Psoas muscle (tissue), 7 donors: ENCODE measurements at regions not wholly inside any gene's neighbourhood (a gene's known extent, or its start where the extent isn't known, plus 50 kb on each side); places are given as distances from the start of the nearest gene placed in this dataset.
"Not testable (repeated sequence)": the region's sequence is repeated elsewhere in the genome, so short reads cannot be mapped to it uniquely, and the experiment has no call there.

Experiments
- ATAC-seq, 4 donors: fragments of 200-7000 bp; cut with Tn5 transposase; one replicate each; pipeline ENCODE4 v1.9.1; 2020; ENCODE audit warnings: moderate library complexity in 3 of 4, mild to moderate bottlenecking in 2 of 4
- DNase-seq, 2 donors: peaks; one replicate each; pipeline ENCODE4 v3.0.0-alpha.2; 2020
- H3K27ac ChIP-seq: fragments of 200-600 bp; one replicate; pipeline ENCODE4 v1.8.0; 2022
- H3K27me3 ChIP-seq, 3 donors: fragments of 200-600 bp in 1 of 3; one replicate each; pipeline versions ENCODE4 v1.6.1 to v1.8.0; 2013 to 2022; ENCODE audit warnings: low read length in 2 of 3, mild to moderate bottlenecking in 2 of 3, moderate library complexity in 1 of 3; ENCODE audit not compliant: insufficient read depth in 3 of 3
- H3K36me3 ChIP-seq, 2 donors: fragments of 200-600 bp in 1 of 2; one replicate each; pipeline versions ENCODE4 v1.6.1 to v1.8.0; 2013 to 2022; ENCODE audit warnings: low read depth in 1 of 2, mild to moderate bottlenecking in 1 of 2, moderate library complexity in 1 of 2; ENCODE audit not compliant: insufficient read depth in 1 of 2
- H3K4me1 ChIP-seq: fragments of 200-600 bp; one replicate; pipeline ENCODE4 v1.8.0; 2022
- H3K4me3 ChIP-seq: fragments of 200-600 bp; one replicate; pipeline ENCODE4 v1.8.0; 2022; ENCODE audit warnings: mild to moderate bottlenecking
- H3K9me3 ChIP-seq: fragments of 200-600 bp; one replicate; pipeline ENCODE4 v1.8.0; 2022
- WGBS, 3 donors: extraction: QIAGEN DNeasy Blood & Tissue Kit; methylation state at CpG; one replicate each; pipeline versions ENCODE4 v1.1.6 to v1.1.7; 2013; 5-methylcytosine and 5-hydroxymethylcytosine counted together
- intact Hi-C, 2 donors: fragments of 100-400 bp; cut with DNase I; formaldehyde crosslinking; loops; one replicate each; pipeline versions ENCODE4 v1.11.0 to v1.14.2; 2022
- TF ChIP-seq, protein P1 (sequence below): fragments of 200-600 bp; IDR thresholded peaks from one replicate; pipeline ENCODE4 v1.8.0; 2022; ENCODE audit warnings: antibody characterized with exemption
- donor health status: healthy with polysubstance abuse.
- donor health status: DM: no; HTN: no; CAD: no; lungs with moderate emphysema.
- donor health status: Bipolar disorder and iron deficiency.
- donor health status: healthy.
- donor health status: DM: yes; HTN: yes; CAD: no.
- donor health status: DM: no; HTN: no; CAD: no.
- donor health status: DM: yes; HTN: yes; CAD: no.

DNA sequence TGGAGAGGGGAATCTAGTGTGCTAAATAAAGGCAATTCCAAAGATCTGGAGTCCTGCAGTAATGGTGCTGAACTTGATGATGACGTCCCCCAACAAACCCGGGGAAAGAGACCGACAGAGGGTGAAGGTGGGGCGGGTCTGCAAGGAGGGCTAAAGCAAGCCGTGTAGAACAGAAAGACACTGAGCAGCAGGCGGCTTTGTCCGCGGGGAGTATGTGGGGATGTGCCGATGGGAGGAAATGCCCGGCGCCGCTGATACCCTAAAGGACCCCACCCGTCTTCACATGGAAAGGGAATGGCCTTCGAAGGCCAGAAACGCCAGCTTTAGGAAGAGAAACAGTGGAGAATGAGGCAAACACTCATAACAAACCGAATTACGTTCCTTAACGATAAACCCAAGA is 528.9 kb downstream of the ZNF674 start:
- 72 to 95% (median 94%) methylated on average over 16 to 18 of the region's 18 CpGs for WGBS, 3 donors
- no peaks in the 10 kb centered on the region for H3K36me3 ChIP-seq
- H3K4me3 ChIP-seq, result no peak overlapping the region
- H3K4me1 ChIP-seq, result no peaks in the 10 kb centered on the region
- TF ChIP-seq, protein P1, sequence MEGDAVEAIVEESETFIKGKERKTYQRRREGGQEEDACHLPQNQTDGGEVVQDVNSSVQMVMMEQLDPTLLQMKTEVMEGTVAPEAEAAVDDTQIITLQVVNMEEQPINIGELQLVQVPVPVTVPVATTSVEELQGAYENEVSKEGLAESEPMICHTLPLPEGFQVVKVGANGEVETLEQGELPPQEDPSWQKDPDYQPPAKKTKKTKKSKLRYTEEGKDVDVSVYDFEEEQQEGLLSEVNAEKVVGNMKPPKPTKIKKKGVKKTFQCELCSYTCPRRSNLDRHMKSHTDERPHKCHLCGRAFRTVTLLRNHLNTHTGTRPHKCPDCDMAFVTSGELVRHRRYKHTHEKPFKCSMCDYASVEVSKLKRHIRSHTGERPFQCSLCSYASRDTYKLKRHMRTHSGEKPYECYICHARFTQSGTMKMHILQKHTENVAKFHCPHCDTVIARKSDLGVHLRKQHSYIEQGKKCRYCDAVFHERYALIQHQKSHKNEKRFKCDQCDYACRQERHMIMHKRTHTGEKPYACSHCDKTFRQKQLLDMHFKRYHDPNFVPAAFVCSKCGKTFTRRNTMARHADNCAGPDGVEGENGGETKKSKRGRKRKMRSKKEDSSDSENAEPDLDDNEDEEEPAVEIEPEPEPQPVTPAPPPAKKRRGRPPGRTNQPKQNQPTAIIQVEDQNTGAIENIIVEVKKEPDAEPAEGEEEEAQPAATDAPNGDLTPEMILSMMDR, result no peak
- DNase-seq (no peak), ATAC-seq (no peak)
- H3K27me3 ChIP-seq, result peaks cover 0 to 37% (median 0%) of the 10 kb centered on the region in 3 donors
- intact Hi-C loops, result no loop called here
- H3K27ac ChIP-seq, result no peak overlapping the region
- no peaks in the 10 kb centered on the region for H3K9me3 ChIP-seq

DNA sequence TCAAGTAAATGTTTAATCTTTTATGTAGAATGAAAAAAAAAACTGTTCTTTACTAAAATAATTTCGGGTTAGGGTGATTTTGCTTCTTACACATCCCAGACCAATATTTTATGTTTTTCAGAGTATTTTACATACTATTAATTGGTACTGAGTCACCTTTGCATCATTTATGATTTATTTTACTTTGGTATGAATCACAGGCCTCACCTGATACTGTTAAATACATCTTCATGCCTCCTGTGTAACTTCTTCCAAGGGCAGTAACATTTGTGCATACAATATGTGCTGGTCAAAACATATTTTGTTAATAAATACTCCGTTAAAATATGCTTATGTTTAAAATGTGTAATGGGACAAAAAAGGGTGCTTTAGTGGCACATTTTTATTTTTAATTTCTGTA is 529.6 kb downstream of the ZNF674 start:
- Histone ChIP-seq H3K4me3 (no peak overlapping the region), H3K27me3 (peaks cover 0 to 37% (median 0%) of the 10 kb centered on the region in 3 donors), H3K4me1 (no peaks in the 10 kb centered on the region), H3K27ac (no peak overlapping the region), H3K9me3 (no peaks in the 10 kb centered on the region), H3K36me3 (no peaks in the 10 kb centered on the region)
- 57 to 93% (median 86%) methylated on average over 2 of the region's 2 CpGs for WGBS, 3 donors
- intact Hi-C loops, result no loop called here
- ATAC-seq (no peak), DNase-seq (no peak)
- TF ChIP-seq, protein P1, result no peak

DNA sequence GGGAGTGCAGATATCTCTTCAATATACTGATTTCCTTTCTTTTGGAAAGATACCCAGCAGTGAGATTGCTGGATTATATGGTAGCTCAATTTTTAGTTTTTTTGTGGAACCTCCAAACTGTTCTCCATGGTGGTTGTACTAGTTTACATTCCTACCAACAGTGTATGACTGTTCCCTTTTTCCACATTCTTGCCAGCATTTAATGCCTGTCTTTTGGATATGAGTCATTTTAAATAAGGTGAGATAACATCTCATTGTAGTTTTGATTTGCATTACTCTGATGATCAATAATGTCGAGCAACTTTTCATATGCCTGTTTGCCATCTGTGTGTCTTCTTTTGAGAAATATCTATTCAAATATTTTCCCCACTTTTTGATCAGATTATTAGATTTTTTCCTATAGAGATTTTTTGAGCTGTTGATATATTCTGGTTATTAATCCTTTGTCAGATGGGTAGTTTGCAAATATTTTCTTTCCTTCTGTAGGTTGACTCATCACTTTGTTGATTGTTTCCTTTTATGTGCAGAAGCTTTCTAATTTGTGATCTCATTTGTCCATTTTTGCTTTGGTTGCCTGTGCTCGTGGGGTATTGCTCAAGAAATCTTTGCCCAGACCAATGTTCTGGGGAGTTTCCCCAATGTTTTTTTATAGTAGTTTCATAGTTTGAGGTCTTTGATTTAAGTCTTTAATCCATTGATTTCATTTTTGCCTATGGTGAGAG is 552.7 kb downstream of the ZNF674 start:
- DNase-seq (no peak), ATAC-seq (no peak)
- H3K27me3 ChIP-seq, result no peaks in the 10 kb centered on the region
- H3K9me3 ChIP-seq, result peaks cover 17% of the 10 kb centered on the region
- 69 to 89% (median 86%) methylated on average over 2 of the region's 2 CpGs for WGBS, 3 donors
- TF ChIP-seq, protein P1, result no peak
- no peaks in the 10 kb centered on the region for H3K36me3 ChIP-seq
- no peak overlapping the region for H3K27ac ChIP-seq
- no peak overlapping the region for H3K4me3 ChIP-seq
- H3K4me1 ChIP-seq, result no peaks in the 10 kb centered on the region
- intact Hi-C loops, result no loop called here

DNA sequence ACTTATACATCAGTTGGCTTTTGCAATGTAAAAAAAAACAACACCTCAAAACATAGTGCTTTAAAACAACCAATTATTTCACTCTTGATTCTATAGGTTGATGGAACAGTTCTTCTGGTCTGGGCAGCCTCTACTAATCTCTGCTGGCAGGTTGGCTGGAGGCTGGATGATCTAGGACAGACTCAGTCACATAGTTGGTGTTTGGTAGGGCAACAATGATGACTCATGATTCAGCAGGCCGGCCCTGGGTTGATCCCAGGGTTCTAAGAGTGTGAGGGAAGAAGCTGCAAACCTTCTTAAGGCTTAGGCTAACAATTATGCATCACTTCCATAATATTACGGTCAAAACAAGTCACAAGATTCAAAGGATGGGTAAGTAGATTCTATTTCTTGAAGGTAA is 558.2 kb downstream of the ZNF674 start:
- intact Hi-C loops, result no loop called here
- H3K4me1 ChIP-seq, result no peaks in the 10 kb centered on the region
- DNase-seq (no peak), ATAC-seq (no peak)
- 68 to 87% (median 81%) methylated on average over 2 of the region's 2 CpGs for WGBS, 3 donors
- no peak overlapping the region for H3K4me3 ChIP-seq
- H3K36me3 ChIP-seq, result no peaks in the 10 kb centered on the region
- no peak overlapping the region for H3K27ac ChIP-seq
- H3K27me3 ChIP-seq, result no peaks in the 10 kb centered on the region
- TF ChIP-seq, protein P1, result no peak
- H3K9me3 ChIP-seq, result peaks cover 4% of the 10 kb centered on the region

DNA sequence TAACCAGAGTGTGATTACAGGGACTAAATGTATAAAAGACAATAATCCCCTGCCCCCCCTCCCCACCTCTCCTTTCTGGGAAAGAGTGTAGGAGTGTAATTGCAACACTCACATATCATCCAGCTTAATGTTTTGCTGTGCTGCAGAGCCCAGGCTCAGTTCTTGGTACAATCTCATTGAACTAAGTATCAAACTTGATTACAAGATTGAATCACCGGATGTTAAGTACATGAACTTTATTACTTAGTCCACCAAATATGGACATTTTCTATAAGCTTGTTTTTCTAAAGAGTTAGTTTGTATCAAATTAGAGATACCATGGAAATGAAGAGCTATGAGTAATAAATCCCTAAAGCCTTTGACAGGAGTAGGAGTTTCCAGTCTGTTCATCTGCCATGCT is 559.1 kb downstream of the ZNF674 start:
- WGBS, 3 donors, result 84 to 95% (median 90%) methylated on average over 1 of the region's 1 CpG
- TF ChIP-seq, protein P1, result no peak
- H3K27me3 ChIP-seq, result no peaks in the 10 kb centered on the region
- no peaks in the 10 kb centered on the region for H3K36me3 ChIP-seq
- no peak overlapping the region for H3K4me3 ChIP-seq
- H3K27ac ChIP-seq, result no peak overlapping the region
- no peaks in the 10 kb centered on the region for H3K4me1 ChIP-seq
- no peak for ATAC-seq
- peaks cover 4% of the 10 kb centered on the region for H3K9me3 ChIP-seq
- no peak for DNase-seq
- intact Hi-C loops, result no loop called here

DNA sequence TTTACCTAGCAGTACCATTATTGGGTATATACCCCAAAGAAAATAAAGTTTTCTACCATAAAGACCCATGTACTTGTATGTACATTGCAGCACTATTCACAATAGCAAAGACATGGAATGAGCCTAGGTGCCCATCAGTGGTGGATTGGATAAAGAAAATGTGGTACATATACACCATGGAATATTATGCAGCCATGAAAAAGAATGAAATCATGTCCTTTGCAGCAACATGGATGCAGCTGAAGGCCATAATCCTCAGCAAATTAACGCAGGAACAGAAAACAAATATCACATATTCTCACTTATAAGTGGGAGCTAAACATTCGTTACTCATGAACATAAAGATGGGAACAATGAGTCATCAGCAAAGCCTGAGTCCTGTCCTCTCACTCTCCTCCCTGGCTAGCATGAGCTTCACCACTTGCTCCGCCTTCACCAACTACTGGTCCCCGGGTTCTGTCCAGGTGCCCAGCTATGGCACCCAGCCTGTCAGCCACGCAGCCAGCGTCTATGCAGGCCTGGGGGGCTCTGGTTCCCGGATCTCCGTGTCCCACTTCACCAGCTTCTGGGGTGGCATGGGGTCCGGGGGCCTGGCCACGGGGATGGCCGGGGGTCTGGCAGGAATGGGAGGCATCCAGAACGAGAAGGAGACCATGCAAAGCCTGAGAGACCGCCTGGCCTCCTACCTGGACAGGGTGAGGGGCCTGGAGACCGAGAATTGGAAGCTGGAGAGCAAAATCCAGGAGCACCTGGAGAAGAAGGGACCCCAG is 562.1 kb downstream of the ZNF674 start:
- H3K27ac ChIP-seq, DNase-seq, H3K9me3 ChIP-seq, ATAC-seq, H3K27me3 ChIP-seq, H3K4me3 ChIP-seq, intact Hi-C loops, H3K36me3 ChIP-seq, H3K4me1 ChIP-seq: not testable (repeated sequence)
- WGBS, 3 donors, result 80 to 97% (median 89%) methylated on average over 13 to 14 of the region's 14 CpGs
